ENCODE measurements at regions not wholly inside any gene's neighbourhood (a gene's known extent, or its start where the extent isn't known, plus 50 kb on each side); places are given as distances from the start of the nearest gene placed in this dataset.

DNA sequence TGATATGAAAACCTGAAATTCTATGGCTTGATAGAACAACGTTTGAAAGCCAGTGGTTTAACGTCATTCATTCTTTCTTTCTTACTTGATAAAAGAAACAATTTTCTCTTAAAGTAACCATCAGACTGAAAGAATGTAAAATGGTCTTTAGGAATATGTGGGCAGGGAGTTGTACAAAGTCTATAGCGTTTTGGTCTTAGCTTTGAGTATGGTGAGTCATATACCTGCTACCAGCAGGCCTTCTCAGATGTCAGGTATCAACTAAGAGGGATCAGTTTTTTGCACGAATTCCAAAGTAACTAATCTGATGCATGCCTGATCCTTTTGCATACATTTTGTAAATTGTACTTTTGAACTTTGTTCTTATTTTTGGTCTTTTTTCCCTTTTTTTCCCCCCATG, 101.5 kb upstream of the DSEL start:
- TF ChIP-seq CTCF (IDR thresholded peaks at IDR 0.05; ENCODE audit: low read depth, low read length, missing control alignments) = no peak
- no peak overlapping the region for H3K4me3 ChIP-seq (replicated peaks; ENCODE audit: low read depth, low read length)
- DNase-seq (ENCODE audit: extremely low read depth, low read depth) = no peak

DNA sequence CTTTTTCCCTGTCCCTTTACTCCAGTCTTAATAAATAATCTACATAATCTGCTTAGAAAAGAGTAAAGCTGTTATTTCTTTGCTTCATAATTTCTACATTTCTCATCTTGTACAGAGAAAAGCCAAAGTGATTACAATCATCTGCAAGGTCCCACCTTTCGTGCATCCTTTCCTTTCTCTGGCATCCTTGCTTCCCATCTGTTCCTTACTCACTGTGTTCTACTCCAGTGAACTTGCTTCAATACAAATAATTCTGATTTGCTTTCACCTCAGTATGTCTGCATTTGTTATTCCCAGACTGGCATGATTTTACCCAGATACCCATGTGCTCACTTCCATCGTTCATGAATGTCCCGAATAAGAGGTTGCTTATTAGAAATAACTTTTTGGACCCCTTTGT, 99.4 kb upstream of the DSEL start:
- no peak for TF ChIP-seq CTCF (IDR thresholded peaks at IDR 0.05; ENCODE audit: low read depth, low read length, missing control alignments)
- H3K4me3 ChIP-seq (replicated peaks; ENCODE audit: low read depth, low read length) = no peak overlapping the region
- no peak for DNase-seq (ENCODE audit: extremely low read depth, low read depth)

DNA sequence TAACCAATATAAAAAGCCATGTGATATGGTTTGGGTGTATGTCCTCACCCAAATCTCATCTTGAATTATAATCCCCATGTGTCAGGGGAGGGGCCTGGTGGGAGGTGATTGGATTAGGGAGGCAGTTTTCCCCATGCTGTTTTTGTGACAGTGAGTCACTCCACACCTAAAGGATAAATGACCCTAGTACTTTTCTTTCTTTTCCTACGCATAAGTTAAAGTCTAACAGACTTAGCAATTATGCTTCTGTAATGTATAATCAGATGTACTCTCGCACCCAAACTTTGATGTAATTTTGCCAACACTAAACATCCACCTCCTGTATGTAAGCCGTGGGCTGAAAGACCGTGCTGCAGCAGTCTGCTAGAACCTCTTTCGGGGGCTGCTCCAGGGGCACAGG, 97.2 kb upstream of the DSEL start:
- DNase-seq (ENCODE audit: extremely low read depth, low read depth) = no peak
- H3K4me3 ChIP-seq (replicated peaks; ENCODE audit: low read depth, low read length) = no peak overlapping the region
- TF ChIP-seq CTCF (IDR thresholded peaks at IDR 0.05; ENCODE audit: low read depth, low read length, missing control alignments) = no peak

DNA sequence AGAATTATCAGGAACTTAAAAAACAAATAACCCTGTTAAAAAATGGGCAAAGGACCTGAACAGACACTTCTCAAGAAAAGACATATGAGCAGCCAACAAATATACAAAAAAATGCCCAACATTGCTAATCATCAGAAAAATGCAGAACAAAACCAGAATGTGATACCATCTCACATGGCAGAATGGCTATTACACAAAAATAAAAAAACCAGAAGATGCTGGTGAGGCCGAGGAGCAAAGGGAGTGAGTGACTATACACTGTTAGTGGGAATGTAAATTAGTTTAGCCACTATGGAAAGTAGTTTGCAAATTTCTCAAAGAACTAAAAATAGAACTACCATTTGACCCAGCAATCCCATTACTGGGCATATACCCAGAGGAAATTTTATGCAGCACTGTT, 95.8 kb upstream of the DSEL start:
- TF ChIP-seq CTCF (IDR thresholded peaks at IDR 0.05; ENCODE audit: low read depth, low read length, missing control alignments) = no peak
- DNase-seq (ENCODE audit: extremely low read depth, low read depth) = no peak
- H3K4me3 ChIP-seq (replicated peaks; ENCODE audit: low read depth, low read length) = no peak overlapping the region

GRCh38 chr18:67608615-67609273, 92.2 kb upstream of the DSEL start:
- no peak for TF ChIP-seq CTCF (IDR thresholded peaks at IDR 0.05; ENCODE audit: low read depth, low read length, missing control alignments)
- DNase-seq (ENCODE audit: extremely low read depth, low read depth) = no peak
- no peak overlapping the region for H3K4me3 ChIP-seq (replicated peaks; ENCODE audit: low read depth, low read length)

GRCh38 chr18:67608191-67608590, 91.7 kb upstream of the DSEL start:
- no peak overlapping the region for H3K4me3 ChIP-seq (replicated peaks; ENCODE audit: low read depth, low read length)
- DNase-seq (ENCODE audit: extremely low read depth, low read depth) = no peak
- TF ChIP-seq CTCF (IDR thresholded peaks at IDR 0.05; ENCODE audit: low read depth, low read length, missing control alignments) = no peak
